Kidney tubule cell (primary cell): ENCODE measurements at regions not wholly inside any gene's neighbourhood (a gene's known extent, or its start where the extent isn't known, plus 50 kb on each side); places are given as distances from the start of the nearest gene placed in this dataset.
"Not testable (repeated sequence)": the region's sequence is repeated elsewhere in the genome, so short reads cannot be mapped to it uniquely, and the experiment has no call there.

Experiments
- DNase-seq: peaks from one replicate; pipeline ENCODE4 v3.0.0-alpha.2; 2018; ENCODE audit warnings: low spot score

- peak; percentile 95 for DNase-seq
Observed at GRCh38 chr16:64356267-64356666, 765.6 kb downstream of the CDH11 start.

DNA sequence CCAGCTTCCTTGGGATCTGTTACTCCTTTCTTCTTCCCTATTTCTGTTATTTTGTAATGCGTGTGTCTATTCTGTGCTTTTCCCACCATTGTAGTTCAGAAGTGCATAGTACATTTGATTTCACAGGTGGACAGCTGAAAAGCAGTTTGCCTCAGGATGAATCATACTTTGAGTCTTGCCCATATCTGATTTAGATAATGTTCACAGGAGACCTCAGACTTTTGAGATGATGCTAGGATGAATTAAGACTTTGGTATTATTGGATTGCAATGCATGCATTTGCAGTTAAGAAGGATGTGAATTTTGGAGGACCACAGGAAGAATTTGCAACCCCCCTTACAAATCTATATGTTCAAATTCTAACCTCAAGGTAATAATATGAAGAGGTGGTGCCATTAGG lies 769.6 kb downstream of the CDH11 start:
- DNase-seq: no peak

DNA sequence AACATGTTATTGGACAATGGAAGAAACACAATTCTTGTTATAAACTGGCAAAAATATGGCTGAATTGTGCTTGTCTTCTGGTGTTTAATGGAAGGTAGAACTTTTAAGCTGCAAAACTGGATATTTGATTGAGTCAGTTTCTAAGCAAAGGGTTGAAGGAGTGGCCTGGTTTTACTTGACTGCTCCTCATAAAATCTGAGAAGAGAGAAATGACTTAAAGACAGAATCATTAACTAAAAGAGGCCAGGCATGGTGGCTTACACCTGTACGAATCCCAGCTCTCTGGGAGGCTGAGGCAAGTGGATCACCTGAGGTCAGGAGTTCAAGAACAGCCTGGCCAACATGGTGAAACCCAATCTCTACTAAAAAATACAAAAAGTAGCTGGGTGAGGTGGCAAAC lies 770.7 kb downstream of the CDH11 start:
- DNase-seq: peak; percentile 74

DNA sequence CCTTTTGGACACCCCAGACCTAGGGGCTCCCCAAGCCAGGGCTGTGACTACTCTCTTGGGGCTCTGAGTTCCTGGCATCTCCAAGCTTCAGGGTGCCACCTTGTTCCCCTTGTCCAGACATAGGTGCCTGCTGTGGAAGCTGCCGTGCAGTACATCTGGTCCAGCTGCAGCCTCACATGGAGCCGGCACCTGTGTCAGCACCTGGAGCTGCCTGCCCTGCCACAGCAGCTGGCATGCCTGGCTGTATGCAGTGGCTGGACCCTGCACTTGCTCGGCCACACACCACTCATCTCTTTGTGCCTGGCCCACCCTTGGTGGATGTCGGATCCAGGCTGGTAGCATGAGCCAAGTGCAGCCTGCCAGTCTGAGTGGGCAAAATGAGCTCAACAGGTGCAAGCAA lies 775.8 kb downstream of the CDH11 start:
- no peak for DNase-seq

GRCh38 chr16:64345142-64345541 lies 776.7 kb downstream of the CDH11 start:
- DNase-seq: no peak

DNA sequence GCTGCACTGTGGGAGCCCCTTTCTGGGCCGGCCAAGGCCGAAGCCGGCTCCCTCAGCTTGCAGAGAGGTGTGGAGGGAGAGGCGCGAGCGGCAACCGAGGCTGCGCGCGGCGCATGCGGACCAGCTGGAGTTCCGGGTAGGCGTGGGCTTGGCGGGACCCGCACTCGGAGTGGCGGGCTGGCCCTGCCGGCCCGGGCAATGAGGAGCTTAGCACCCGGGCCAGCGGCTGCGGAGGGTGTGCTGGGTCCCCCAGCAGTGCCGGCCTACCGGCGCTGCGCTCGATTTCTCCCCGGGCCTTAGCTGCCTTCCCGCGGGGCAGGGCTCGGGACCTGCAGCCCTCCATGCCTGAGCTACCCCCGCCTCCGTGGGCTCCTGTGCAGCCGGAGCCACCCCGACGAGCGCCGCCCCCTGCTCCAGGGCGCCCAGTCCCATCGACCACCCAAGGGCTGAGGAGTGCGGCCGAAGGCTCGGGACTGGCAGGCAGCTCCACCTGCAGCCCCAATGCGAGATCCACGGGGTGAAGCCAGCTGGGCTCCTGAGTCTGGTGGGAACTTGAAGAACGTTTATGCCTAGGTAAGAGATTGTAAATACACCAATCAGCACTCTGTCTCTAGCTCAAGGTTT lies 777.9 kb downstream of the CDH11 start:
- not testable (repeated sequence) for DNase-seq

GRCh38 chr16:64343061-64343819 lies 778.6 kb downstream of the CDH11 start:
- DNase-seq: no peak

- DNase-seq: not testable (repeated sequence)
Observed at GRCh38 chr16:64341336-64341735, 780.5 kb downstream of the CDH11 start.

GRCh38 chr16:64339052-64339770 lies 782.7 kb downstream of the CDH11 start:
- DNase-seq: peak; percentile 60

GRCh38 chr16:64321881-64322280 lies 800.0 kb downstream of the CDH11 start:
- no peak for DNase-seq

GRCh38 chr16:64321066-64321465 lies 800.8 kb downstream of the CDH11 start:
- no peak for DNase-seq

- no peak for DNase-seq
Observed at GRCh38 chr16:64317601-64318000, 804.3 kb downstream of the CDH11 start.

GRCh38 chr16:64313726-64314125 lies 808.1 kb downstream of the CDH11 start:
- no peak for DNase-seq

DNA sequence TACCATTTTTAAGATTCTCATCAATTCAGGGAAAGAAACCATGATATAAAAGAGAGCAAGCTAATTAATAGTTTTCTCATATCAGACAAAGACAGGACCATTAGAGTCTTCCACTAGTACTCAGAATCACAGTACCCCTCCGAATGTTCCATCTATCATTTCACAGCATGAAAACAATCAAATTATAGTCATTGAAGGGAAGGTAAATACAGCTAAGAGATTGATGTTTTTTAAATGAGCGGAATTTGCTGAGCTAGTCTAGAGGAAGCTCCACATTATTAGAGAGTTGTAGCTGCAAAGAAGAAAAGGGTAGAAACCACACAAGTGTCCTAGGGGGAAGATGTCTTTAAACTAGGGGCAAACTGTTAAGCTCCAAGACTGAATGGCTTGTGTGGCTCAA lies 808.9 kb downstream of the CDH11 start:
- no peak for DNase-seq

DNA sequence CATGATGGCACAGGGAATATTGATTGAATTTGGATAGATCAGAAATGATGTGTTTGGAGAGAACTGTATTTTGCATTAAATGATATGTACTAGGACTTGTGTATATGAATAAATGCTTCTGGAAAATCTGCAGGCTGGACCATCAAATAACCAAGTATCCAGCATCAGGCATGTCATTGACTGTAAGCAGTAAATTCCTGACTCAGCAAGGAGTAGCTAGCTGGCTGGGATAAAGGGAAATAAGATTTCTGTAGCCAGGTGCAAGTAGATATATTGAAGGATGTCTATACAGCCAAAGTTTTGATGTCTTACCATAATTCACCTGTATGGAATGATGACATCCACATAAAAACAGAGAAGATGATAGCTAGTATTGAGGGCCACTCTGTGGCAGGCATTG lies 809.6 kb downstream of the CDH11 start:
- DNase-seq: peak; percentile 1

DNA sequence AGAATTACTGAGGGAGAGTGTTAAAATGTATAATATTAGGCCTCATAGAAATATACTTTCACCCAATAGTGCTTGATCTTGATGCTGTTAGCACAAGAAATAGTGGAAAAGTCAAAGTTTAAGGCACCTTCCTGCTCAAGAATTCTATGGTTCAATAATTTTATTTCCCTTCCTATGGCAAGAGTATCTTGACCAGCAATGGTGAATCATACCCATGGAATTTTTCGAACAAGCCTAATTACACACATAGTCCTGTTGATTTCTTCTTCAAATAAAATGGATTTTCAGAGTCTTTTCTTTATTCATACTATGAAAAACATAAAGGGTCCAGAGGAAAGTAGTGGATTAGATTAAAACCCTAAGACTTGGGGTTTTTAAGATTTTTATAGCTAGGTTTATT lies 810.6 kb downstream of the CDH11 start:
- DNase-seq: peak; percentile 67

DNA sequence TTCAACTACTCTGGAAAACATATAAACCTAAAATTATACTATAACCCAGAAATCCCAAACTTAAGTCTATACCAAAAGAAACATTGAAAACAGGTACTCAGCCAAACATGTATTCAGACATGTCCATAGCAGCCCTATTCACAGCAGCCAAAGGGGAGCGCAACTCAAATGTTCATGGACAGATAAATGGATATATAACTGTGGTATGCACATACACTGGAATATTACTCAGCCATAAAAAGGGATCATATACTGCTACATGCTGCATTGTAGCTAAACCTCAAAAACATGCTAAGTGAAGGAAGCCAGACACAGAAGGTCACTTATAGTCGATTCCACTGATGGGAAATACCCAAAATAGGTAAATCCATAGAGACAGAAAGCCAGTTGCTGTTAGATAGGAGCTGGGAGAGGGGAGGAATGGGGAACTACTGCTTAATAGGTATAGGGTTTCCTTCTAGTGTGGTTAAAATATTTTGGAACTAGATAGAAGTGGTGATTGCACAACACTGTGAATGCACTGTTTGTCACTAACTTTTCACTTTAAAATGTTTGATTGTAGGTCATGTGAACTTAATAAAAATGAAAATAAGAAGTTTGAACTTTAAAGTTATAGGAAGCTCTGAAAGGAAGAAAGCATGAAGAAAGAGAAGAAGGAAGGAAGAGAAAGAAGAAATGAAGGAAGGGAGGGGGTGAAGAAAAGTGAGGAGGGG lies 812.3 kb downstream of the CDH11 start:
- DNase-seq: no peak

- DNase-seq: no peak
Observed at GRCh38 chr16:64308721-64309120, 813.1 kb downstream of the CDH11 start.

DNA sequence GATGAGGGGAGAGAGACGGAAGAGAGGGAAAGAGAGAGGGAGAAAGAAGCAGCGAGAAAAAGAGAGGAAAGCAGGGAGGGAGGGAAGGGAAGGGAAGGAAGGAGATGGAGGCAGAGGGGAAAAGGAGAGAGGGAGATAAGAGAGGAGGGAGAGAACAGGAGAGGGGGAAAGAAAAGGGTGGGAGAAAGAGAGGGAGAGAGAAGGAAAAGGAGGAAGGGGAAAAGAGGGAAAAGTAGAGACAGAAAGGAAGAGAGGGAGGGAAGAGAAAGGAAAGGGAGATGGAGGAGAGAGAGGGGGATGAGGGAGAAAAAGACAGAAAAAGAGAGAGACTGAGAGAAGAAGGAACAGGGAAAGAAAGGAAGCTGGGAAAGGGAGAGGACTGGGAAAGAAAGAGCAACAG lies 814.4 kb downstream of the CDH11 start:
- no peak for DNase-seq

DNA sequence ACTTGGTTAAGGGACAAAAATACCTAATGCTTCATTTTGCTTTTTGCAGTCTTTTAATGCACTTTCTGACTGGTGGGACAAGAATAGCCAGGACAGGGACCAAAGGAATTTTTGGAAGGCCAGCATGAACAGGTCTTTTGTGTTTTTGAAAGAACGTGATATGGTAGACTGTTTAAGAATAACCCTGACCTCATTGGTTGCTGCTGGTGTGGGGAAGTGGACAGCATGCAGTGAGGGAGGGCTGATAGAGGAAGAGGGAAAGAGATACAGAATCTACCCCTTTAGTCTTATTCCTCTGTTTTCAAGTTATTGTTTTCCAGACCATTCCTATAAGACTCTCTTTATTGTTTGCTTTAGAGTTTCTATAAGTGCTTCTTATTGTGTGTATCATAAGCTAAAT lies 816.2 kb downstream of the CDH11 start:
- DNase-seq: no peak

- DNase-seq: no peak
Observed at GRCh38 chr16:64304951-64305350, 816.9 kb downstream of the CDH11 start.

DNA sequence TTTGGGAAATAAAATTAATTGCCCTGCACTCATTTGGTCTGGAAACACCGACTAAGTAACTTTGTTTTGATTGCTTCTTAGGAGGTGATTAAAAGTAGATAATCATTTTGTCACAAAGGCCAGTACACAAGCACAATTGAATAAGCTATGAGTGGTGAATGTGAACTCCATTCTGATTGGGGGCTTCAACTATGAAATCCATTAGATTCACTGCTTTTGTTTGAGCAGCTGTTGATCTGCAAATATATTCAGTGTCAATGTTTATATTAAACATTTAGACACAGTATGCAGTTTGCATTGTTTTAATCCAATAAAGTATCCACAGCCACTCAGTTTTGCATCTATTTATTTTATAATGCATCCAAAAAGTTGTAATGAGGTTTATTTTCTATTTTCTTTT lies 817.5 kb downstream of the CDH11 start:
- no peak for DNase-seq
